Mesenchymal stem cell (in vitro differentiated cells and primary cell): ENCODE measurements at regions not wholly inside any gene's neighbourhood (a gene's known extent, or its start where the extent isn't known, plus 50 kb on each side); places are given as distances from the start of the nearest gene placed in this dataset.
A peak's percentile ranks its signal among the peaks of the same experiment; 100 is the strongest.

Experiments used
- DNase-seq: peaks from one replicate; pipeline ENCODE4 v3.0.0-alpha.2; 2013
- H2AFZ ChIP-seq: one replicate; pipeline ENCODE4 v1.6.1; 2013; ENCODE audit warnings: low read depth, mild to moderate bottlenecking, control low read depth, inconsistent platforms, low read length, moderate library complexity
- H2AK5ac ChIP-seq: 2 replicates; pipeline ENCODE4 v1.6.1; 2013; ENCODE audit warnings: low read length, moderate library complexity, mild to moderate bottlenecking, inconsistent platforms; ENCODE audit not compliant: severe bottlenecking
- H2BK120ac ChIP-seq: one replicate; pipeline ENCODE4 v1.6.1; 2013; ENCODE audit warnings: low read depth, mild to moderate bottlenecking, inconsistent platforms, low read length, moderate library complexity
- H2BK12ac ChIP-seq, 2 experiments: one replicate each; pipeline ENCODE4 v1.6.1; 2013; ENCODE audit warnings: inconsistent platforms in 2 of 2, low read length in 2 of 2, mild to moderate bottlenecking in 2 of 2, moderate library complexity in 2 of 2, control low read depth in 1 of 2
- H2BK15ac ChIP-seq: one replicate; pipeline ENCODE4 v1.6.1; 2013; ENCODE audit warnings: mild to moderate bottlenecking, low read depth, inconsistent platforms; ENCODE audit not compliant: poor library complexity, severe bottlenecking
- H2BK5ac ChIP-seq: 2 replicates; pipeline ENCODE4 v1.6.1; 2013; ENCODE audit warnings: low read depth, mild to moderate bottlenecking, low read length, control low read depth, inconsistent platforms; ENCODE audit not compliant: poor library complexity, severe bottlenecking
- H3K14ac ChIP-seq, 2 experiments: one replicate each; pipeline ENCODE4 v1.6.1; 2013; ENCODE audit warnings: inconsistent platforms in 2 of 2, low read length in 2 of 2, control low read depth in 1 of 2, mild to moderate bottlenecking in 1 of 2, moderate library complexity in 1 of 2
- H3K18ac ChIP-seq, 2 experiments: one replicate each; pipeline ENCODE4 v1.6.1; 2013; ENCODE audit warnings: inconsistent platforms in 2 of 2, low read length in 2 of 2, control low read depth in 1 of 2, low read depth in 1 of 2, mild to moderate bottlenecking in 1 of 2
- H3K23ac ChIP-seq, 2 experiments: one replicate each; pipeline ENCODE4 v1.6.1; 2013; ENCODE audit warnings: inconsistent platforms in 2 of 2, low read length in 2 of 2, mild to moderate bottlenecking in 2 of 2, moderate library complexity in 2 of 2, control low read depth in 1 of 2
- H3K27ac ChIP-seq: 2 replicates; pipeline ENCODE4 v1.5.1; 2013; ENCODE audit warnings: mild to moderate bottlenecking, moderate library complexity, low read length, control low read depth, inconsistent platforms; ENCODE audit not compliant: poor library complexity, severe bottlenecking
- H3K27me3 ChIP-seq, 2 experiments: 2 replicates each; pipeline versions ENCODE4 v1.6.1 to v1.7.0; 2013; ENCODE audit warnings: low read length in 2 of 2, mild to moderate bottlenecking in 2 of 2, moderate library complexity in 2 of 2, control low read depth in 1 of 2, inconsistent platforms in 1 of 2; ENCODE audit not compliant: control insufficient read depth in 1 of 2, insufficient read depth in 1 of 2
- H3K36me3 ChIP-seq, 2 experiments: 2 replicates each; pipeline versions ENCODE4 v1.6.1 to v1.7.0; 2013; ENCODE audit warnings: low read length in 2 of 2, control low read depth in 1 of 2, inconsistent platforms in 1 of 2, low read depth in 1 of 2, mild to moderate bottlenecking in 1 of 2; ENCODE audit not compliant: insufficient read depth in 2 of 2, control insufficient read depth in 1 of 2
- H3K4ac ChIP-seq, 2 experiments: one replicate each; pipeline ENCODE4 v1.6.1; 2013; ENCODE audit warnings: inconsistent platforms in 2 of 2, low read length in 2 of 2, mild to moderate bottlenecking in 2 of 2, moderate library complexity in 2 of 2, control low read depth in 1 of 2, low read depth in 1 of 2
- H3K4me1 ChIP-seq: 2 replicates; pipeline ENCODE4 v1.6.1; 2013; ENCODE audit warnings: low read depth, low read length, control low read depth; ENCODE audit not compliant: control insufficient read depth, insufficient read depth
- H3K4me2 ChIP-seq: 2 replicates; pipeline ENCODE4 v1.6.1; 2013; ENCODE audit warnings: low read length, mild to moderate bottlenecking, inconsistent platforms; ENCODE audit not compliant: poor library complexity, severe bottlenecking
- H3K4me3 ChIP-seq, 2 experiments: 2 replicates each; pipeline versions ENCODE4 v1.5.1 to v1.7.0; 2013; ENCODE audit warnings: low read length in 2 of 2, mild to moderate bottlenecking in 2 of 2, control low read depth in 1 of 2, low read depth in 1 of 2; ENCODE audit not compliant: insufficient read depth in 1 of 2
- H3K79me1 ChIP-seq: replicated peaks from 2 replicates; pipeline ENCODE4 v1.6.1; 2013; ENCODE audit warnings: mild to moderate bottlenecking, control low read depth, low read length, inconsistent platforms; ENCODE audit not compliant: poor library complexity, severe bottlenecking
- H3K9ac ChIP-seq: 2 replicates; pipeline ENCODE4 v1.7.0; 2013; ENCODE audit warnings: mild to moderate bottlenecking, low read length, moderate library complexity
- H3K9me3 ChIP-seq: 2 replicates; pipeline ENCODE4 v1.7.0; 2013; ENCODE audit warnings: mild to moderate bottlenecking, low read length; ENCODE audit not compliant: control insufficient read depth
- H4K8ac ChIP-seq: one replicate; pipeline ENCODE4 v1.6.1; 2013; ENCODE audit warnings: inconsistent platforms, mild to moderate bottlenecking, low read length, moderate library complexity
- H4K91ac ChIP-seq: one replicate; pipeline ENCODE4 v1.6.1; 2013; ENCODE audit warnings: mild to moderate bottlenecking, low read length, inconsistent platforms
- WGBS: methylation state at CpG from one replicate; pipeline ENCODE4 v1.1.7; 2013; ENCODE audit warnings: mixed read lengths; 5-methylcytosine and 5-hydroxymethylcytosine counted together

DNA sequence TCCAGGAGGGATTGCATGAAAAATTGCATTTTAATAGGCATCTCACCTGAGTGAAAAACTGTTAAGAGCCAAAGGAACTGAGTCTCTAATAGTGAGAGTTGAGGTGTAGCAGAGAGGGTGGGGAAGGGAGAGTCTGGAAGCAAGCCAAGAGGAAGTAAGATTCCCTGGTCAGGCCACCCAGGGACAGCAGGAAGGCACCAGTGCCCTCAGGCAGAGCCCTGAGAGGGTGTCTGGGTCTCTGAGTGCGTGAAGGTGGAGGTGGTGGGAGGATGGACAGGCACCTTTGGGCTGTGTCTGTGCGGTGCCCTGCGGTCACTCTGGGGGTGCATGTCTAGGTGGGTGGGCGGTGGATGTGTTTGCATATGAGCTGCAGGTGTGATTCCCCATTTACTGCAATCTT lies 300.4 kb upstream of the ROPN1 start:
- Histone ChIP-seq H2BK12ac (no peak overlapping the region), H3K27ac (no peak overlapping the region), H4K8ac (no peak overlapping the region), H3K36me3 (no peaks in the 10 kb centered on the region), H2BK5ac (no peak overlapping the region), H3K23ac (no peak overlapping the region), H2BK120ac (no peak overlapping the region), H3K18ac (no peak overlapping the region), H2AFZ (no peak overlapping the region), H3K9me3 (no peaks in the 10 kb centered on the region), H3K4me2 (no peak overlapping the region), H4K91ac (no peak overlapping the region), H3K4me3 (no peak overlapping the region), H3K79me1 (peaks cover 2% of the 10 kb centered on the region), H3K27me3 (peaks cover 0 to 10% of the 10 kb centered on the region in 2 experiments), H3K9ac (no peak overlapping the region), H3K4me1 (peaks cover 9% of the 10 kb centered on the region), H3K14ac (no peak overlapping the region), H3K4ac (no peak overlapping the region), H2AK5ac (no peak overlapping the region), H2BK15ac (no peak overlapping the region)
- 75% methylated on average over 1 of the region's 4 CpGs for WGBS
- no peak for DNase-seq

DNA sequence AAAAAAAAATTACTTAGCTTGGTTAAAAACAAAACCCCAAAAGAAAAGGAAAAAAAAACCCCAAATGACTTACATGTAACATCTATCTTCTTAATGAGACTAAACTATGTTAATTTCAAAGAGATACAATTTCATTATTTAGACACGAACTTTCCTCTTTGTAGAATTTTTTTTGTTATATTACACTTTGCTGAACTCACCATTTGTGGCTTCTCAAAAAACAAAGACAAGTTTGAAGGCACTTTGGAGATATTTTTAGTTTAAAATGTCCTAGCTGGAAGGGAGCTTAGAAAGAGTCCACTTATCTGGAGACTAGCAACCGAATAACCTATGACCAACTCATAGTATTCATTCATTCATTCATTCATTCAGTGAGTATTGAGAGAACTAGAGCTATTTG lies 301.7 kb upstream of the ROPN1 start:
- WGBS: no CpG with 5 or more reads among the region's 2 CpGs

GRCh38 chr3:124295362-124295761 lies 303.4 kb upstream of the ROPN1 start:
- Histone ChIP-seq H2AK5ac (no peak overlapping the region), H3K36me3 (no peaks in the 10 kb centered on the region), H3K27me3 (peaks cover 0 to 14% of the 10 kb centered on the region in 2 experiments), H3K4me3 (no peak overlapping the region), H2BK12ac (no peak overlapping the region), H3K9ac (no peak overlapping the region), H4K8ac (no peak overlapping the region), H2BK15ac (no peak overlapping the region), H2AFZ (no peak overlapping the region), H3K79me1 (peaks cover 2% of the 10 kb centered on the region), H3K23ac (no peak overlapping the region), H3K4me2 (no peak overlapping the region), H3K4me1 (peaks cover 26% of the 10 kb centered on the region), H2BK5ac (no peak overlapping the region), H4K91ac (no peak overlapping the region), H3K4ac (no peak overlapping the region), H3K9me3 (no peaks in the 10 kb centered on the region), H3K14ac (no peak overlapping the region), H2BK120ac (no peak overlapping the region), H3K27ac (no peak overlapping the region), H3K18ac (no peak overlapping the region)
- WGBS: 95% methylated on average over 2 of the region's 3 CpGs
- DNase-seq: no peak

More for the DNA sequence above, 301.7 kb upstream of the ROPN1 start:
- Histone ChIP-seq H3K4me2 (no peak overlapping the region), H2BK15ac (no peak overlapping the region), H2BK5ac (no peak overlapping the region), H2AK5ac (no peak overlapping the region), H3K14ac (no peak overlapping the region), H3K4me3 (no peak overlapping the region), H3K9me3 (no peaks in the 10 kb centered on the region), H3K27me3 (peaks cover 0 to 11% of the 10 kb centered on the region in 2 experiments), H3K4me1 (peaks cover 17% of the 10 kb centered on the region), H3K18ac (no peak overlapping the region), H2BK12ac (no peak overlapping the region), H3K79me1 (peaks cover 2% of the 10 kb centered on the region), H3K9ac (no peak overlapping the region), H4K8ac (no peak overlapping the region), H2BK120ac (no peak overlapping the region), H3K4ac (no peak overlapping the region), H3K27ac (no peak overlapping the region), H2AFZ (no peak overlapping the region), H3K23ac (no peak overlapping the region), H3K36me3 (no peaks in the 10 kb centered on the region), H4K91ac (no peak overlapping the region)
- DNase-seq: no peak

DNA sequence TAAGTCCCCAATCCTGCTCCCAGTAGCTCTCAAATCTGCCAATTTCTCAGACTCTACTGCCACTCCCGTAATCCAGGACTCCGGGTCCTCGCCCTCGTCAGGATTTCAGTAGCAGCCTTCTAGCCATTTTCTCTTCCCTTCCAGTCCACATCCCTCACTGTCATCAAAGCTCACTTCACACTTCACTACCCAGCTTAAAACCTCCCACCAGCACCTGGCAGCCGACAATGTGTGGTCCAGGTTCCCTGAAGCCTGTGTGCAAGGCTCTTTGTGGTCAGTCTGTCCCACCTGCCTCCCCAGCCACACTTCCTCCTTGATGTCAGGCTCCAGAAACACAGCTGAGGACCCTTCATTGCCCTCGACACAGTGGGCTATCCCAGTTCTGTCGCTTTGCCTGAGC lies 304.5 kb upstream of the ROPN1 start:
- Histone ChIP-seq H3K4me2 (no peak overlapping the region), H4K91ac (no peak overlapping the region), H4K8ac (no peak overlapping the region), H3K4me1 (peaks cover 28% of the 10 kb centered on the region), H3K23ac (no peak overlapping the region), H3K27me3 (peaks cover 0 to 9% of the 10 kb centered on the region in 2 experiments), H3K18ac (no peak overlapping the region), H3K4ac (no peak overlapping the region), H3K4me3 (no peak overlapping the region), H3K9me3 (no peaks in the 10 kb centered on the region), H3K14ac (no peak overlapping the region), H3K79me1 (peaks cover 2% of the 10 kb centered on the region), H3K9ac (no peak overlapping the region), H2BK15ac (no peak overlapping the region), H2BK5ac (no peak overlapping the region), H3K36me3 (no peaks in the 10 kb centered on the region), H2AFZ (no peak overlapping the region), H2BK120ac (no peak overlapping the region), H3K27ac (no peak overlapping the region), H2BK12ac (no peak overlapping the region), H2AK5ac (peak overlapping the region; percentile 7)
- WGBS: 84% methylated on average over 7 of the region's 7 CpGs
- no peak for DNase-seq
